HG02885 (cell line): ENCODE measurements at regions not wholly inside any gene's neighbourhood (a gene's known extent, or its start where the extent isn't known, plus 50 kb on each side); places are given as distances from the start of the nearest gene placed in this dataset.
A peak's percentile ranks its signal among the peaks of the same experiment; 100 is the strongest.

Source experiments
- ATAC-seq: cut with Tn5 transposase; IDR thresholded peaks from one replicate; pipeline ENCODE4 v1.9.1; 2021; ENCODE audit warnings: mild to moderate bottlenecking; ENCODE audit not compliant: unreplicated experiment, poor library complexity

DNA sequence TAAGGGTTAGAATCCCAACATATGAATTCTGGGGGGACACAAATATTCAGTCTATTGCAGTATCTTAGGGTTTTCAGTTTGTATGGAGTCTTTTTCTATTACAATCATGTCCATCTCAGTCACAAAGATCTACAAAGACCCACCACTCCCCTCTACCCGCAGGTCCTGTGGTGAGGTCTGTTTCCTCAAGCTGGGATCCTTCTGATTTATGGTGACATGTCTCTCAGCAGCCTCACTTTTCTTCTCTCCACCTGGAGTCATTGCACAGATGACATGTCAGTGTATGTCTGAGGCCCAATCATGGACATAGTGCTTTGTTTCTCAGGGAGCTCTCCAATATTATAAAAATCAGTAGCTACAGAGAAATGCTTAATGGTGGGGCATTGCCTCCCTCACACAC, 113.4 kb upstream of the RAB27B start:
- ATAC-seq: no peak

DNA sequence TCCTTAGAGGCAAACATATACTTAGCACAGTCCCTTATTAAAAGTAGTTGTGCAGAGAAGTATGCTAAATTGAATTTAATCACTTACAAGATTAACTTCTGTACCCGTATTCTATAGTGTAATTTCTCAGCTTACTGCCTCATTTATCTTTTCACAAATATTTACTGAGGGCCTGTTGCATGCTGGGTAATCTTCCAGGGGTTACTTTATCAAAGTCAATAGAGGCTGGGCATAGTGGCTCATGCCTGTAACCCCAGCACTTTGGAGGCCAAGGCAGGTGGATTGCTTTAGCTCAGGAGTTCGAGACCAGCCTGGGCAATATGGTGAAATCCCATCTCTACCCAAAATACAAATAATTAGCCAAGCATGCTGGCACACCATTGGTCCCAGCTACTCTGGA, 111.7 kb upstream of the RAB27B start:
- no peak for ATAC-seq

DNA sequence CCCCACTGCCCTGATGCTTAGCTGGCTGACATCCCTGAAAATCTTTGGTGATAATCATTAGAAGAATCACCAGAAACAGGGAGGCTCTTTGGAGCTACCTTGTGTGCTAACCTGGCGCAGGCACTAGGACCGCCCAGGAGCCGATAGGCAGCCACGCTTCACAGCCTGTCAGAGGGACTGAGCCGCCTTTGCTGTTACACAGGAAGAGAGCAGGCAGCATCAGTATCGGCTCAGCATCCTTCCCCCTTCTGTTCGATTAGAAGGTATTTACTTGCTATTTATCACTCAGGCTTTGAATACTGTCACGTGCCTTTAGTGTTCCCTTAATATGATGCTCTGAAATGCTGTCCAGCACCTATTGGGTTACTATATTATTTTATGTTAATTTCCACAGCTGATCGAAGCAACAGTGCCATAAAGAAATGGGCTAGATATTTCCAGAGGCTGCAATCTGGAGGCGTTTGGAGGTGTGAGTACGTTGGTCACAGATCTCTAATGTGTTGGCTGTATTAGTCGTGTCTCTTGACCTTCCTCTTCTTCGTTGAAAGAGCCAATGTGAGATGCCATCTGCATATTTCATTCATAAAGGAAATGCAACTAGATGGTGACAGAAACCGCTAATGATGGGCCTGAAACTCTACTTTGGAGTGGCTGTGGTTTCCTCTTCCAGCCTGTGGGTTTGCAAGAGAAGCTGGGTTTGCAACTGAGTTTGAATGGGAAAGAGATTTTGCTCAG, 110.4 kb upstream of the RAB27B start:
- peak; percentile 76 for ATAC-seq

DNA sequence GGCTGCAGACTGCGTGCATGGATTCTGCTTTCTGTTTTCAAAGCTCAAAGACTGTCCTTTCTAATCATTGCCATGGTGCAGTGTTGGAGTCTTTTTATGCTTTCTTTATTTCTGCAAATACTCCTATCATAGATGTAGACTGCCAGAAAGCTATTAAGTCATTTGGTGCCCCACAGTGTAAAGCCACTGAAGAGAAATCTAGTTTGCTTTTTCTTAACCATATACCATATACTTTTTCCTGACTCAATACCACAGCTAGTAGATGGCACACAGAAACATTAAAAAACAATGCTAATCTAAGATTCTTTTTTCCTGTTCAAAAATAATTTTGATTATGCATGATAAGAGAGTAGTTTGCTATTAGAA, 109.9 kb upstream of the RAB27B start:
- no peak for ATAC-seq

DNA sequence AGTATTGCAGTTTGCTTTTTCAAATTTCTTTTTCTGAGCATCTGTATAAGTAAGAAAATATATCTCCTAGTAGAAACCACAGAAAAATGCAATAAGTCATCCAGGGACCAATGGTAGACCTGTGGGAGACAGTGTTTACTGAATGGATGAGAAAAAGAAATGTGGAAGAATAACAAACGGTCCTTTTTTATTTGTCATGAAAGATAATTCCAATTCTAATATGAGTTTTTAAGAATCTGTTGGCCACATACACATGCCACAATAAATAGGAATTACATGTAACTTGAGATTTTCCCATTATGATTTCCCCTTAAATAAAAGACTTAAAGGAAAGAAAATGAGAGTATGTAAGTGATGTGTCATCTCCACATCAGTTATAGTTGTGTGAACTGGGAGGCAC, 107.7 kb upstream of the RAB27B start:
- ATAC-seq: no peak

DNA sequence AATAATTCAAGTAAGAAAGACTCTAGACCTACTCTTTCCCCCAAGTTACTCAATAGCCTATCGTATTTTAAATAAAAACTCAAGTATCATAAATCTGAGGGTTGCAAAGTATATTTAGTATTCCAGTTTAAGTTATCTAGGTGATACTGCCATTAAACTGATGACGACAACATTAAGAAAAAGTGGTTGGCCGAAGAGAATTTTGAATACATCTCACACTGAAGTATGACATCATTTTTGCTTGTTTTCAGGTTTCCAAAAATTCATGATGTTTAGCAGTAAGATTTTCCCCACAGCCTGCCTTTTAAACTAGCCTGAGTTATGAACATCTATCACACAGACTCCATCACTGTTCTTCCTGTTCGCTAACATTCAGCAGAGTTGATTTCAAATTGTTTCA, 102.1 kb upstream of the RAB27B start:
- no peak for ATAC-seq

DNA sequence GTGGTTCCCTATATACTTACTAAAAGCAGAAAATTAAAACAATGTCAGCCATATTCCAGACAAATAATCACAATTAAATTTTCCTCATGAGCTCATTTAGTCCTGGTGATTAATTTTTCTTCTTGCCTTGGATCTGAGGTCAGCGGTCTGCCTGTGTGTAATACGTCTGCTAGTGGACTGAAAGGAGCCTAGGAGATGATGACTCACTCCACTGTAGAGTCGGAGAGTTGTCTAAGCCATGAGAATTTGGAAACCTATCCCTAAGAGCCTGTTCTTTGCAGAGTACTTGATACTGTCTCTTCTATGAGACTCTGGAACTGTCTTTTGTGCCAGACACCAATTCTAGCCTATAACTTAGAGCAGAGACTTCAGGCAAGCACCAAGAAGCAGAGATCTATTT, 94.2 kb upstream of the RAB27B start:
- no peak for ATAC-seq

DNA sequence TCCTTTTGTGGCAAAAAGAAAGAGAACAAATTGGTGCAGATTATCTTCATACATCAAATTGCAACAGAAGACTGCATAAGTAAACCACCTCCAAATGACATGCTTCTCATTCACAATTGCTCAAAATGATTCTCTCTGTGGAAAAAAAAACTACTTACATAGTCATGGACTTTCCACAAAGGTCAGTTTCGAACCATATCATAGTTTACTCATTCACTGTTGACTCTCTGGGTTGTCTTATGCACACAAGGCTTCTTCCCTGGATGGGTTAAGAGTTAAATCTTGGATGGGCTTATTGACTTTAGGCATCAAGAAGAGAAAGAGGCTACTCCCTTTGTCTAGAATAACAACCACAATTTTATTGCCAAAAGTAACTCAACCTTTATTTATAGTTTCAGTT, 91.3 kb upstream of the RAB27B start:
- ATAC-seq: no peak

DNA sequence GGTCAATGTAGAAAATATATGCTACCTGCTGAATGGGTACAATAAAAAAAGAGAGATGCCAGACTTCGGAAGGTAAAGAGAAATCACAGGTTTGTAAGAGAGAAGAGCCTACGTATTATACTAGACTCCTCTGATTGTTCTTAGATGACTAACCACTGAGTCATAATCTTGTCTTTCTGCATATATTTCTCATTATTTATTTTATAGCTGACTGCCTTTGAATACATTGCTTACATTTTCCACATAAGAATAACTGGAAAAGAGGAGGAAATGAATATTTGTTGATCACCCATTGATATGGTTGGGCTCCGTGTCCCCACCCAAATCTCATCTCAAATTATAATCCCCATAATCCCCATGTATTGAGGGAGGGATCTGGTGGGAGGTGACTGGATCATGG, 90.3 kb upstream of the RAB27B start:
- ATAC-seq: no peak

DNA sequence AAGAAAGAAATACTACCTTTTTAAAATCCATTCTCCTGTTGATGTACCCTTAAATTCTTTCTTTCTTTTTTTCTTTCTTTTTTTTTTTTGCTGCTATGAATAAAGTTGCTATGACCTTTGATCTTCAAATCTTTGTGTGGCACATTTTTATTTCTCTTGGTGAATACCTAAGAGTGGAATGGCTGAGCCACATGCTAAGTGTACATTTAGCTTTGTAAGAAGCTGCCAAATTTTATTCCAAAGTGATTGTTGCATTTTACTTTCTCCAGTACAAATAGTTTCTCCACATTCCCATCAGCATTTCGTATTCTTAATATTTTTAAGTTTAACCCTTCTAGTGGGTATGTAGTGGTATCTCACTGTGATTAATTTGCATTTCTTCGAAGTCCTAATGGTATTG, 88.8 kb upstream of the RAB27B start:
- ATAC-seq: no peak

DNA sequence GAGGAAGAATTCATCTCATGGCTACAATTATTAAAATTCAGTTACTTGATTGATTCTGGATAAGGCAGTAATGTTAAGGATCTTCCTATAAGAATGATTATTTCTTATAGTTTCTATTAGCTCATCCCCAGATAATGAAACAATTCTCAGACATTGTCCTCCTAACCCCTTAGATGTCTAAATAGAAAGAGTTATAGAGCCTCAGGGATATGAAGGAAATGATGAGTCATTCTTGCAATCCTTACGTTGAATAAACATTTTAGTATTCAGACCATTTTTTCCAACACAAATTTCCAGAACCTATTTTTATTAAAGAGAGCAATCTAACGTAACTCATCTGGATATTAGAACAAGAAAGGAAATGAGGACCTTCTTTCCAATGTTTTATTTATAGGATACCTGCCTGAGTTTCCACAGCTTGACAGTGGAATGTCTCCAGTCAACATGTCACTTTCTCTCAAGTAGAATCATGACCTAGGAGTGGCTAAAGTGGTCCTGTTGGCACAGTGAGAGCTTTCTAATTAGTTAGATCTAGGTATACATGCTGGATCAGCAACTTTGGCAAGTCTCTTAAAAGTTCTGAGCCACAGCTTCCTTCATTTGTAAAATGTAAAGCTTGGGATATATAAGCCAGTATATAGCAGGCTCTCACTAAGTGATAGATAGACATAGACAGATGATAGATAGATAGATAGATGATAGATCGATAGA, 88.0 kb upstream of the RAB27B start:
- ATAC-seq: no peak

DNA sequence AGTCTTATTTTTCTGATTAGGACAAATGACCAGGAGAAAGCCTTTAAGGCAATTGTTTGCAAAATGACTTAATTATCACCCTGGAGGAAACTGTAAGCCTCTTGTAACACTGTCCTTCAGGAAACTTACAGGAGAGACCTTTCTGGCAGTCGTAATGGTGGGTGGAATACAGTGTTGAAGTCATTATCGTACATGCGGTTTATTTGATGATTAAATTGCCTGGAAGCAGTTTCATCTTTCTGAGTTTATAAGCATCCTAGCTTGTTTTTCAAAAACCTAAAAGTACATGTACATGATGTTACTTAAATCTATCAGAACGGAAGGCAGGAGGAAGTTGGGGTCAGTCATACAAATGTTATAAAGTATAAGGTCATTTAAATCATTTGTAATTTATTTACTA, 86.2 kb upstream of the RAB27B start:
- ATAC-seq: no peak

DNA sequence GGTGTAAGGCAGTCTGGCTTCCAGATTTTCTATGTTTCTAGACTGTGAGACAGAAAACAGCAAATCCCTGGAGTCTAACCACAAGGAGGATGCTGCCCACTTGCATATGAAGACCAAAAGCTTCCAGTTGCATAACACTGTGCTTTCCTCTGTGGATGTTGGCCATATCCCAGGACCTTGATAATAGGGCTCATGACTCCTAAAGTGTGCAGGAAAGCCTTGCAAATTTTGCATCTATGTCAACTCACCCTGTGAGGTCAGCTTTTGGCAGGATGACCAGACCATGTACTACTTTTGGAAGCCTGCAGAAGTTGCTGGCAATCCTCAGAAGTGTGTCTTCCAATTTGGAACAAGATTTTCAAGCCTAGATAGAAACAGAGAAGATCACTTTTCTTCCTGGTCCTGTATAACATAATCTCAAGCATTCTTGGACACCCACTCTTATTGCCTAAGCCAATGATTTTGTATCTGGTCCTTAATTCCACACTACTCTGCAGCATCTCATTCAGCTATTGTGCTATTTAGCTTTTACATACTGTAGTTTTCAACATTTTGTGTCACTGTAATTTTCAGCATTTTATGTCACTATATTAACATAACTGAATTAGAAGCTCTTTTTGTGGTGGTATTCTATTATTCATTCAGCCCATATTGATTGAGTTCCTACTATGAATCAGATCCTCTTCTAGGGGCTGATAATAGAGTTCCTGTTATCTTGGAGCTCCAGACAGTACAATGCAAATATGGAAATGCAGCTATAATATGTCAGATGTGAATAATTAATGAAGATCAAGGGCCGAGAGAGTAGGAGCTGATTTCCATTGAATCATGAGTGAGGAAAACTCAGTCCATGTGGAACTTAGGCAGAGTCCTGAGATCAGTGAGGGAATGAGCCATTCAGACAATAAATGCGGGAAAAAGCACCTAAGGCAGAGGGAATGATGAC, 85.3 kb upstream of the RAB27B start:
- ATAC-seq: no peak

DNA sequence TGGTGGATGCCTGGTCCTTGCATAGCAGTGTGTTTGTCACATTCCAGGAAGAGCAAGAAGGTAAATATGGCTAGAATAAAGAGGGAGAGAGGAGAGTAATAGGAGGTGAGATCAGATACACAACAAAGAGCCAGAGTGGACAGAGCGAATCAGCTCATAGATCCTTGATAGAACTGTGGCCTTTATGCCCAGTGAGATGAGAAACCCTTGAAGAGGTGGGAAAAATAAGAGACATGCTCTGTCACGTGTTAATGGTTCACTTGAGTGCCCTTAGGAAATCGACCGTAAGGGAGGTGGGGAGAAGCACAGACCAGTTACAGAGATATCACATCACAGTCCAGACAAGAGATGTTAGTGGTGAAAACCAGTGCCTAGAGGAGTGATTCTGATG, 84.7 kb upstream of the RAB27B start:
- no peak for ATAC-seq

DNA sequence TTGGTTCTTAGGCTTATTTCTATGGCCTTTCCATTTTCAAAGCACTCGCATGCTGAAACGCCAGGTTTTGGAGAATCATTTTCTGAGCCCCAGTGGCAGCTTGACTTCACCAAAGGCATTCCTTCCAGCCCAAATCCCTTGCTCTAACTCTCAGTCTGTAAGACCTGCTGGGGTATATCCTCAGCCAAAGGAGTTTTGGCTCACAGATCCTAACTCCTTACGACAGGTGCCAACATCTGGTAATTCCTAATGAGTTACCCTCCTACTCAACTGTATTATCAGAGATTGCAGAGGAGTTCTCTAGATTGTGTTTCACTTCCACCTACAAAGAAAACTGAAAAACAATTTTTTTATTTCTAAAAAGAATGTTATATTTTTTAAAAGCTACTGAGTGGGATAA, 79.0 kb upstream of the RAB27B start:
- no peak for ATAC-seq

DNA sequence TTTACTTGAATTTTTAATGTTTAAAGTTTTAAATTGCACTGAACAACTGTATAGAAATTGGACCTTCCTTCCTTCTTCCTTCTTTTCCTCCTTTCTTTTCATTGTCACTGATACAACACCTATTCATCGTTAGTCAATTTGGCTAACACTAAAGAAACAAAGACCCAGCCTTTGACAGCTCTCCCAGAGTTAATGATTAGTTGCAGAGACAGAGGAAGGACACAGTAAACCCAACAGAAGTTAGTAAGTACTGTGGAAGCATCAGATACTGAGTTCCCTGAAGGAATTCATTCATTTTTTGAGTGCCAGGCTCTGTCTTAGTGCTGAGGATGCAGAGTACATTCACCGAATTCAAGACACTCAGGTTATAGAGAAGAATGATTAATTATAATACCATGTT, 77.9 kb upstream of the RAB27B start:
- no peak for ATAC-seq

DNA sequence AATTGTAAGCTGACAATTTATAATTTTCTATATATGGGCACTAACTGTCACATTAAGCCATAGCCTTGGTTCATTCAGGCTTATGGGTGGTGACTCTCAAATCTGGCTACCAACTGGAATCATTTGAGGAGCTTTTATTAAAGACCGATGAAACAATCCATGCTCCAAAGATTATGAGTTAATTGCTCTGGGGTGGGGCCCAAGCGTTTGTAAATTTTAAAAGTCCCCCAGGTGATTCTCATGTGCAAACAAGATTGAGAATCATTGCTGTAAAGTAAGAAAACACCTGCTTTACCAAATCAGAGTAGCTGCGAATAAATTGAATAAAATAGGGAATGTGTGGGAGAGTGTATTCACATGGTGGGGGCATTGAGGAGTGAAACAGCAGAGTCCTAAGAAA, 76.1 kb upstream of the RAB27B start:
- no peak for ATAC-seq

DNA sequence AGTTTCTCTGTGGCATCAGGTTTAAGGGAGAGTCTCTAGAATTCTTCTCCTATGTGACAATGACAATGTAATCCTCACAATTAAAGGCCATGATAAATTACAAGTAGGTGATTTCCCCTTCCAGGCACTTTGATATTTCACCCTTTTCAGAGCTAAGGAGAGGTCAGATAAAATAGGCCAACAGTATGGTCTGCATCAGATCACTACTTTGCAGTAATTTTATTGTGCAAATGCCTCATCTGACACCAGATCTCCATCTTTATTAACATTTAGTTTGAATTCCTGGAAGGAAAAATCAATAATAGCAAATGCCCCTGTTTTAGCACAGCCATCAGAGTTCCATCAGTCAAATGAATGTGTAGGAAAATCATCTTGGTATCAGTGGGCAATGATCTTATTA, 72.8 kb upstream of the RAB27B start:
- ATAC-seq: no peak

DNA sequence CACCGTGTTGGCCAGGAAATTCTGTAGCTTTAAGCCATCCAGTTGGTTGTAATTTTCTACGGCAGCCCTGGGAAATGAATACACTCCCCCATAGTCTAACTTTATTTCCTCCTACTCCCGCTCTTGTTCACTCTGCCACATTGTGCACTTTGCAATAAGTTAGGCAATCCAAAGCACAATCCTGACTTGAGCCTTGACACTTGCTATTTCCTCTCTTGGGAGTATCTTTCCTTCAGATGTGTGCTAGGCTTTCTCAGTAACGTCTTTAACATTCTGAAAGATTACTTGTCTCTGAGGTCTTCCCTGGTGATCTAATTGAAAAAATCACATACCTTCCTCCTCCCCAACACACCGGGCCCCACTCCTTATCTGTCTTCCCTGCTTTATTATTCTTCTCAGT, 65.9 kb upstream of the RAB27B start:
- no peak for ATAC-seq

DNA sequence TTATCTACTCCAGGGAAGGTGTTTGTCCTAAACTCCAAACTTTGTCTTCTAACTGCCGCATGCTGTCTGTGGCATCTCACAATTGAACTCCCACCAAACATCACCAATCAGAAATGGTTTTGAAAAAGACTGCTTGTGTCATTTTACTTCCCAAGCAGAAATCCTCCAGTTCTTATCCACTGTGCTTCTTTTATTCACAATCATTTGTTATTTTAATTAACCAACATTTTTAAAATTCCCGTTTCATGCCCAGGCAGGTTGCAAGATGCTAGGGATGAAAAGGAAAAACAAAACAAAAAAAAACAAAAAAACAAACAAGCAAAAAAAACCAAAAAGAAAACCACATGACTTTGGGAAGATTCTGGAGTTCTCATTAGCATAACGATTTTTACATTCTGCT, 63.5 kb upstream of the RAB27B start:
- no peak for ATAC-seq

DNA sequence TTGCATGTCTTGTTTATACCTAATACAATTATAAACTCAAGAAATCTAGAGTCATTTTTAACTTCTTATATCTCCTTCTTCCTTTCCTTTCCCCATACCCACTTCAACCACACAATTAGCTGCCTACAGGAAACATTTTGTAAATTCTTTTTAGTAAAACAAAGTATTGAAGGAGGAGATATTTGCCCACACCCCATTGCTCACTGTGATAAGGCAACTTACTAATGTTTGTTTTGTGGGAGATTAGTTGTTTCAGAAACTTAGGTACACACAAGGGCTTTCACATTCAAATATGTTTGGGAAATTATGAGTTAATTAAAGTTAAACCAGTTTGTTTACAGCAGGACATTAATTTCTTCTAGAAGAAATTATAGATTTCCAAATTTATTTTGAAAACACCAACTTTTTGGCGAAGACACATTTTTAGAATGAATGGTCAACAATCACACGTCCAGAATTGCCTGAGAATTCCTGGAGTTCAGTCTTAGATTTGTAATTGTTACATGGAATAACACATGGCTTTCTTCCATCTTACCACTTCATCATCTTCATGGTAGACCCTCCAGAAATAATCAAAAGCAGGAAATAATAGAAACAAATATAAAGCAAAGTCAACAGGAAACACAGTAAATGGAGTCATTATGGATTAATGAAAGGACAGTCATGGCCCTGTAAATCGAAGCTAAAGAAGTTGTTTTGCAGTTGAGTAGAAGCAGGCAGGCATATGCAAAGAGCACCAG, 62.5 kb upstream of the RAB27B start:
- ATAC-seq: no peak
